OCI-LY1 (cell line): ENCODE measurements at regions not wholly inside any gene's neighbourhood (a gene's known extent, or its start where the extent isn't known, plus 50 kb on each side); places are given as distances from the start of the nearest gene placed in this dataset.

ENCODE experiments used
- H2AFZ ChIP-seq: fragments of 200-600 bp; sonication (generic), shearing (Covaris generic); 2 replicates; pipeline ENCODE4 v1.6.0; 2014; ENCODE audit warnings: antibody characterized with exemption, mild to moderate bottlenecking, low read length
- H3F3A ChIP-seq: fragments of 200-600 bp; sonication (generic), shearing (Covaris generic); 2 replicates; pipeline ENCODE4 v1.6.0; 2014; ENCODE audit warnings: mild to moderate bottlenecking, antibody characterized with exemption, low read length, moderate library complexity; ENCODE audit not compliant: insufficient read depth
- H3K27ac ChIP-seq: fragments of 200-600 bp; sonication (generic); 2 replicates; pipeline ENCODE4 v1.5.1; 2014; ENCODE audit warnings: low read length, mixed run types, mild to moderate bottlenecking, low read depth; ENCODE audit not compliant: poor library complexity, severe bottlenecking
- H3K27me3 ChIP-seq: fragments of 200-600 bp; sonication (generic); 2 replicates; pipeline ENCODE4 v1.6.0; 2014; ENCODE audit warnings: antibody characterized with exemption, mild to moderate bottlenecking, low read length, moderate library complexity; ENCODE audit not compliant: insufficient read depth
- H3K36me3 ChIP-seq: fragments of 200-600 bp; sonication (generic); 2 replicates; pipeline ENCODE4 v1.6.1; 2014; ENCODE audit warnings: mild to moderate bottlenecking, antibody characterized with exemption, low read length, moderate library complexity, mixed read lengths; ENCODE audit not compliant: insufficient read depth
- H3K4me1 ChIP-seq: fragments of 200-600 bp; sonication (generic); 2 replicates; pipeline ENCODE4 v1.5.1; 2014; ENCODE audit warnings: mild to moderate bottlenecking, low read length, moderate library complexity; ENCODE audit not compliant: insufficient read depth, severe bottlenecking
- H3K4me2 ChIP-seq: fragments of 200-600 bp; sonication (generic), shearing (Covaris generic); 2 replicates; pipeline ENCODE4 v1.6.1; 2014; ENCODE audit warnings: low read length
- H3K4me3 ChIP-seq: fragments of 200-600 bp; sonication (generic); 2 replicates; pipeline ENCODE4 v1.5.1; 2014; ENCODE audit warnings: low read length, low read depth, mild to moderate bottlenecking, mixed read lengths; ENCODE audit not compliant: poor library complexity, severe bottlenecking
- H3K79me2 ChIP-seq: fragments of 200-600 bp; shearing (Covaris generic); 2 replicates; pipeline ENCODE4 v1.6.1; 2016; ENCODE audit warnings: mixed run types, low read length, mixed read lengths; ENCODE audit not compliant: insufficient read depth
- H3K9ac ChIP-seq: fragments of 200-600 bp; sonication (generic), shearing (Covaris generic); 2 replicates; pipeline ENCODE4 v1.6.1; 2014; ENCODE audit warnings: mild to moderate bottlenecking, low read length, mixed read lengths
- H3K9me2 ChIP-seq: fragments of 200-600 bp; sonication (generic), shearing (Covaris generic); 2 replicates; pipeline ENCODE4 v1.6.1; 2014; ENCODE audit warnings: low read depth, mild to moderate bottlenecking, low read length, mixed read lengths
- H3K9me3 ChIP-seq: fragments of 200-600 bp; shearing (Covaris generic); 2 replicates; pipeline ENCODE4 v1.6.1; 2014; ENCODE audit warnings: low read length, mixed read lengths
- H4K20me1 ChIP-seq: fragments of 200-600 bp; sonication (generic), shearing (Covaris generic); 2 replicates; pipeline ENCODE4 v1.6.0; 2016; ENCODE audit warnings: mild to moderate bottlenecking, low read length; ENCODE audit not compliant: insufficient read depth
- CTCF ChIP-seq: fragments of 200-600 bp; sonication (generic), shearing (Covaris generic); IDR thresholded peaks from 2 replicates; pipeline ENCODE4 v1.5.1; 2017; ENCODE audit warnings: mild to moderate bottlenecking, antibody characterized with exemption, low read length, moderate library complexity, mixed read lengths
- EZH2 ChIP-seq: fragments of 200-600 bp; sonication (generic), shearing (Covaris generic); IDR thresholded peaks from 2 replicates; pipeline ENCODE4 v1.8.0; 2017; ENCODE audit warnings: borderline replicate concordance, mixed run types, mild to moderate bottlenecking, antibody characterized with exemption, low read length, moderate library complexity, mixed read lengths

DNA sequence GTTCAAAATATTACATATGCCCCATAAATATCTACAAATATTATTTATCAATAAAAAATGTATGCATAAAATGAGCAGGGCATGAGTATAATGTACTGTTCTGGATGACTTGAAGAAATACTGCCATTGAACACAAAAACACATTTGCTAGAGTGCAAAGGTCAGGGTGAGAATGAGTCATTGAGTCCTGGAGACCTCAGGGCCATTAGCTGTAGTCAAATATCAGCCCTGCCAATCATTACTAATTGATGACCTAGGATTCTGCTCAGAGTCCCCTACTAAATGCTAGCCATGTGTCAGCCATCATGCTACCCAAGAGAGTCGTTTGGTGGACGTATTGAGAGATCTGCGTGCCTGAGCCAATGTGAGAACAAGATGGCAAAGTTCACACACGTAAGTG is 80.3 kb upstream of the FAM169A start:
- Histone ChIP-seq H2AFZ (no peak overlapping the region), H3K36me3 (no peaks in the 10 kb centered on the region), H3F3A (no peaks in the 10 kb centered on the region), H3K4me2 (no peak overlapping the region), H3K79me2 (no peaks in the 10 kb centered on the region), H3K9ac (no peak overlapping the region), H3K9me3 (no peaks in the 10 kb centered on the region), H3K4me3 (no peak overlapping the region), H3K27me3 (no peaks in the 10 kb centered on the region), H3K27ac (no peak overlapping the region), H3K4me1 (no peaks in the 10 kb centered on the region), H3K9me2 (no peaks in the 10 kb centered on the region), H4K20me1 (no peaks in the 10 kb centered on the region)
- TF ChIP-seq CTCF (no peak), EZH2 (no peak)

GRCh38 chr5:74945561-74946165 is 79.5 kb upstream of the FAM169A start:
- no peak overlapping the region for H3K9ac ChIP-seq
- no peak overlapping the region for H3K4me2 ChIP-seq
- H3K9me3 ChIP-seq: no peaks in the 10 kb centered on the region
- no peaks in the 10 kb centered on the region for H3K27me3 ChIP-seq
- no peak for TF ChIP-seq EZH2
- H3K4me1 ChIP-seq: no peaks in the 10 kb centered on the region
- H3F3A ChIP-seq: no peaks in the 10 kb centered on the region
- no peak overlapping the region for H2AFZ ChIP-seq
- H3K27ac ChIP-seq: no peak overlapping the region
- no peaks in the 10 kb centered on the region for H3K36me3 ChIP-seq
- no peak overlapping the region for H3K4me3 ChIP-seq
- H3K79me2 ChIP-seq: no peaks in the 10 kb centered on the region
- no peaks in the 10 kb centered on the region for H3K9me2 ChIP-seq
- H4K20me1 ChIP-seq: no peaks in the 10 kb centered on the region

GRCh38 chr5:74943905-74944304 is 77.7 kb upstream of the FAM169A start:
- no peaks in the 10 kb centered on the region for H4K20me1 ChIP-seq
- no peak overlapping the region for H3K4me2 ChIP-seq
- no peaks in the 10 kb centered on the region for H3K9me3 ChIP-seq
- no peaks in the 10 kb centered on the region for H3K9me2 ChIP-seq
- no peaks in the 10 kb centered on the region for H3K4me1 ChIP-seq
- no peaks in the 10 kb centered on the region for H3K27me3 ChIP-seq
- H3K9ac ChIP-seq: no peak overlapping the region
- H3K79me2 ChIP-seq: no peaks in the 10 kb centered on the region
- no peaks in the 10 kb centered on the region for H3K36me3 ChIP-seq
- H3K27ac ChIP-seq: no peak overlapping the region
- H2AFZ ChIP-seq: no peak overlapping the region
- H3F3A ChIP-seq: no peaks in the 10 kb centered on the region
- H3K4me3 ChIP-seq: no peak overlapping the region
- TF ChIP-seq CTCF (0 out of 2 replicates have a peak, but pooled peaks have one; percentile 7), EZH2 (no peak)
